DMS53 treated with DMSO at 0.1 percent for 48 hours (cell line): ENCODE measurements at regions not wholly inside any gene's neighbourhood (a gene's known extent, or its start where the extent isn't known, plus 50 kb on each side); places are given as distances from the start of the nearest gene placed in this dataset.
A peak's percentile ranks its signal among the peaks of the same experiment; 100 is the strongest.
"Not testable (repeated sequence)": the region's sequence is repeated elsewhere in the genome, so short reads cannot be mapped to it uniquely, and the experiment has no call there.

Experiments used
- DNase-seq: peaks from one replicate; lab custom pipeline; 2025; ENCODE audit not compliant: unreplicated experiment; lab: John Stamatoyannopoulos, UW

DNA sequence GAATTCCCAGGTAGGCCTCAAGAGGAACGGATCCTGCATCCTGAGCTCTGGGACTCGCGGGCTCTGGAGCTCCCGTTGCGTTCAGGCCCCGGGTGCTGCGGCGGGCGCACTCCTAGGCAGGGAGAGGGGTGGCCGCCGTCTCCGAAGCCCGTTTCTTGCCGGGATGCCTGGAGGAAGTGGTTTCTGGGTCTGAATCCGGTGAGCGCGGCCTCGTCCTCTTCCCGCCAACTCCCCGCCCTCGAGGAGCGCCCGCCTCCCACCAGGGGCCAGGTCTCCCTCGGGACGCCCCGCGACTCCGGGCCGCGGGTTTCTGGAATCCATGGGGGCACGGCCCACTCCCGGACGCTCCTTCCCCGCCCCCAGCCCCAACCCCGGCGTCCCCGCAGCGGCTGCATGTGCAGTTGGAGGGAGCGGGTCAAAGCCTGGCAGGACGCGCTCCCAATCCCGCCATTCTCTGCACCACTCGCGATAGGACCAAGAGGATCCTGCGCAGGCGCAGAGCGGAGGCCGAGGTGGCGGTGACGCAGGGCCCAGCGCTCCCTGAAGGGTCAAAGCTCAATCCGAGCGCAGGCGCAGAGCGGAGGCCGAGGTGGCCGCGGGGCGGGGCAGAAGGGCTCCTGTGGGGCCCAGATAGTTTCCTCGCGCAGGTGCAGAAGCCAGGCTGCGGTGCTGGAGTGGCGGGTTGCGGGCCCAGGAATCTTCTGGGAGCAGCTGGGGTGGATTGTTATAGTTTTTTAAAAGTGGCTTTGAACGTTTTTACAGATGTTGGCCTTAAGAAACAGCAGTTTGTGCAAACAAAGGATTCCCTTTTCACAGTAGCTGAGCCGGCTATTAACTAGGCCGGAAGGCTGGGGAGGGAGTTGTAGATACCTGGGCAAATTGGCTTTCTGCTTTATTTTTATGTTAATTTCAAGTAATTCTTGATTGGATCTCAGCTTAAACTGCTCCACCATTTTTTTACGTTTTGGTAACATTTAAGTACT lies 796.4 kb downstream of the AACS start:
- peak; percentile 17 for DNase-seq

DNA sequence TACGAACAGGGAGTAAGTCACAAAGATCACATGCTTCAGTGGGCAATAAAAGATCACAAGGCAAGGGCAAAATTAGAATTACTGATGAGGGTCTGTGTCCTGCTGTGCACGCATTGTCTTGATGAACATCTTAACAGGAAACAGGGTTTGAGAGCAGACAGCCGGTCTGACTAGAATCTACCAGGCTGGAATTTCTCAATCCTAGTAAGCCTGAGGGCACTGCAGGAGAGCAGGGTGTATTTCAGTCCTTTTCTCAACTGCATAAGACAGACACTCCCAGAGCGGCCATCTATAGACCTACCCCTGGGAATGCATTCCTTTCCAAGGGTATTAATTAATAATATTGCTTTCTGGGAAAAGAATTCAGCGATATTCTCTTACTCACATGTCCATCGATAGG lies 800.0 kb downstream of the AACS start:
- not testable (repeated sequence) for DNase-seq

DNA sequence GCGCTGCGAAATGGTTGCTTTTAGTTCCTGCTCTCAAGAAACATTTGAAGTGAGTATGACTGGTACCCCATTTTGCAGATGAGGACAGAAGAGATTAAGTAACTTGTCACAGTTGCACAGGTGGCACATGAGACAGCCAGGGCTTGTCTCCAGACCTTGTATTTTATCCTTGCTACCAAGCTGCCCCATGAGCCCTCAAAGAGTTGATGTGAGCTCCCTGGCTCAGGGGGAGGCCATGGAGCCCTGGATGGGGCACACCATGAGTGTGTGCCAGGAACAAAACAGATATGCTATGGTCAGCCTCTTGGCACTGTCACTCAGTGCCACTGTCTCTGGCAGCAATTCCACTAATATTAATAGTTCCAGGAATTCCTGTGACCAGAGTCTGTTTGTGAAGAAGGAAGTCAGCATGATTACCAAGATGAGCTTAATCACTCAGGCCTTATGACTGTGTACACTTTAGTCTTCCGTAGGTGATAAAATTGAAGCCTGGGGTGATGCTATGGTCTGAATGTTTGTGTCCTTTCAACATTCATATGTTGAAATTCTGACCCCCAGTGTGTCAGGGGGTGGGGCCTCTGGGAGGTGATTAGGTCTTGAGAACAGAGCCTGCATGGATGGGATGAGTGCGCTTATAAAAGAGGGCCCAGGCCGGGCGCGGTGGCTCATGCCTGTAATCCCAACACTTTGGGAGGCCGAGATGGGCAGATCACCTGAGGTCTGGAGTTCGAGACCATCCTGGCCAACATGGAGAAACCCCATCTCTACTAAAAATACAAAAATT lies 806.8 kb downstream of the AACS start:
- DNase-seq: no peak

- DNase-seq: no peak
These were observed 807.8 kb downstream of the AACS start for GRCh38 chr12:125873016-125873415.

DNA sequence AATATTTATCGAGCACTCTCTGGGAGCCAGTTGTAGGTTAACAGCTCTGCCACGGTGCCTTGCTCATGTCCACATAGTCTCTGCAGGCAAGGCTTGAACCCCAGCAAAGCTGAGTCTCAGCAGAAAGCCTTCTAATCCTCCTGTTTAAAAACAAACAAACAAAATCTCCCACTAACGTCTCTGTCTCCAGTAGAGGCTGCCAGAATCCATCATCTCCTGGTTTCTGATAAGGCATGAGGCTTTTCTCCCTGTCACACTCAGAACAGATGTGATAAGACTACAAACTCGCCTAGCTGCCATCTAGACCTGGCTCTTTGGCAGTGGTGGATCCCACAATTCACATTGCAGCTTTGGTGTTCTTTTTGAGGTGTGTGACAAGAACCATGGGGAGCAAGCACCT lies 813.2 kb downstream of the AACS start:
- DNase-seq: no peak

GRCh38 chr12:125882141-125882540 lies 816.9 kb downstream of the AACS start:
- no peak for DNase-seq

GRCh38 chr12:125888921-125889320 lies 823.7 kb downstream of the AACS start:
- no peak for DNase-seq

DNA sequence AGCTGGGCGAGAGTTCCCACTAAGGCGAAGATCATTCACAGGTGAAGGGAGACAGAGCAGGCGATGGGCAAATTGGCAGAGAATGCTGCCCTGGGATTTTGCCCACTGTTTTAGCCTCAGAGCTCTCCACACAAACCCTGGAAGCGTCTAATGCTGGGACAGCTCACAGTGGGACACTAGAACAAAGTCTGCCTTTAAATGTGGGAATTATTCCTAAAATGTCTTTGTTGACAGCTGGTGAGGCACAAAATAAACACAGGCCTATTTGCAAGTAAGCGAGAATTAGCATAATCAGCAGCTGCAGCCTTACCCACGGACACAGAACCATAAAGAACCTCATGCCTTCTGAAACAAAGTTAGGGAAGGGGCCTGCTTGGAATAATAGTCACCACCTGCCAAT lies 824.5 kb downstream of the AACS start:
- DNase-seq: no peak

DNA sequence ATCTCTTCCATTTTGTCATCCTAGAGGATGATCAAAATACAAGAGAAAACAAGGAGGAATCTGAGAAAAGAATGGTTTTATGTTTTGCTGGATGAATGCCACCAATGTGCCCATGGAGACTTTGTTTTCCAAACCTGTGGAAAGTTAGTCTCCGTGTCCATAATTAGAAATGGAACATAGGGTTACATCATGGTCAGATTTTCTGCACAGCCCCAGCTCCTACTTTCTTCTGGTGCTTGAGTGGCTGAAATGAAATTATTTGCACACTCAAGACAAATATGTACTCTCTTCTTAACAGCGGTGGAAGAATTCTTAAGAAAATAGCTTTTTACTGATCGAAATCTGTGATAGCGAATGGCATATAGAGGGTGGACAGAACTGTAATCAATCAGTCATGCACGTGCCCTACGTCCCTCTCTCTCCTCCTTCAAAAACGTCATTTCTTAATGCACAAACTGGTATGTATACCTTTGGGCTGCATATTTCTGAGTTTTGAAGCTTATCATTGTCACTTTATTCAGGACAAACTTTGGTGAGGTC lies 825.2 kb downstream of the AACS start:
- DNase-seq: no peak

GRCh38 chr12:125890971-125891370 lies 825.7 kb downstream of the AACS start:
- no peak for DNase-seq

DNA sequence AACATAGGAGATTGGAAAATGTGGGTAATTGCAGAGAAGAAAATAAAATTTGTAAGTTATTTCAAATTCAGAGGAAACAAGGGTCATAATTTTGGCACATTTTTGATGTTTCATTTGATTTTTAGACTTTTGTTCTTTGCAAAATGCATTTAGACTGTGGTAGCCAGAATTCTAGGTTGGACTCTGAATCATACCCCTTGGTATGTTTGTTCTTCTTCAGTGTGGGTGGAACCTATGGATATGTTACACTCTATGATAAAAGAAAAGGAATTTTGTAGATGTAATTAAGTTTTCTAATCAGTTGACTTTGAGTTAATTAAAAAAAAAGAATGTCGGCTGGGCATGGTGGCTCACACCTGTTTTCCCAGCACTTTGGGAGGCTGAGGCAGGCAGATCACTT lies 827.0 kb downstream of the AACS start:
- no peak for DNase-seq

- DNase-seq: no peak
These were observed 837.8 kb downstream of the AACS start for GRCh38 chr12:125902991-125903390.

- DNase-seq: no peak
These were observed 842.1 kb downstream of the AACS start for GRCh38 chr12:125907351-125907750.

GRCh38 chr12:125919856-125920470 lies 854.7 kb downstream of the AACS start:
- DNase-seq: no peak

DNA sequence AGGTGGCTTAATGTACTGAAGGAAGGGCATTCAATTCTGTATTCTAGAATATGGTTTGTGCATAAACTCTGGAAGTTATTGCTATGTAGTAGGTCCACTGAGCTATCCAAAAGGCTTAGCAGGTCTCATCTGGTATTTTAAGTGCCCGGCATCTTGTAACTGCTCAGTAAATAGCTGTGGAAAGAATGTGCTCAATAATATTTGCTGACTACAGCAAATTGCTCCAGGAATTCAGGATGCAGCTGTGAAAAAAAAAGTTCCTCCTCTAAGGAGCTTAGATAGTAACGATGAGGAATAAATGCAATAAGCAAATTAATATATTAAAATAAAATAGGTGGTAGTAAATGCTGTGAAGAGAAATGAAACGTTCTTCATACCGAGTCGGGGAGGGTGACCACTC lies 857.1 kb downstream of the AACS start:
- DNase-seq: no peak

DNA sequence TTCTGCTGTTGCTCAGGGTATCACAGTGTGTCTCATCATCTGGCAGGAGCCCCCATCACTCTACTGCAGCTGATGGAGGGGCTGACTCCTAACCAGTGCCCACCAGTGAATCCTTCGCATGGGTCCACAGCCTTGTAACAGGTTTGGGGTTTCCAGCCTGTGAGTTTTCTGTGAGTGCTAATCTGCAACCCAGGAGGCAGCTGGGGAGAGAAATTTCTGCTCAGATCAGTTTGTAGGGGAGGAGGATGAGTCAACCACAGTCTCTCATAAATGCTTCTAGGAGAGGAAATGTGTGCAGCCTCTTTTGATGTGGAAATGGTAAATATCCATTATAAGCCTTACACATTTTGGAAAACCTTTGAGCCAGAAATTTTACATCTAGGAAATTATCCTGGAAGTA lies 871.3 kb downstream of the AACS start:
- DNase-seq: no peak

DNA sequence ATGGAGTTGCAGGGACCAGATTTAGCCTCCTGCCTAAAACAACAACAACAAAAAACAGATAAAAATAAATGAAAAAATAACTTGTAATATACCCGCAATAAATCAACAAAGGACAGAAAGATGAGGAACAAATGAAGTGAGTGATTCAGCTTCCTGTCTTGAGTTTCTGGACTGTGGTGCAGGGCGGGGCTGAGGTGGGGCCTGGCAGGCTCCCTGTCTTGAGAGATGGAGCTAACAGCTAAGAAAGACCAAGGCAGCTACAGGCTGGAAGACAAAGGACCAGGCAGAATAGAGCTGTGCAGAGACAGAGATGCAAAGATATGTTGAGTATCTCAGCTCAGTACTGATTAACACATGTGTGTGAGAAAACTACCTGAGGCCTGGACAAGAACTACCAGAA lies 879.2 kb downstream of the AACS start:
- DNase-seq: no peak

DNA sequence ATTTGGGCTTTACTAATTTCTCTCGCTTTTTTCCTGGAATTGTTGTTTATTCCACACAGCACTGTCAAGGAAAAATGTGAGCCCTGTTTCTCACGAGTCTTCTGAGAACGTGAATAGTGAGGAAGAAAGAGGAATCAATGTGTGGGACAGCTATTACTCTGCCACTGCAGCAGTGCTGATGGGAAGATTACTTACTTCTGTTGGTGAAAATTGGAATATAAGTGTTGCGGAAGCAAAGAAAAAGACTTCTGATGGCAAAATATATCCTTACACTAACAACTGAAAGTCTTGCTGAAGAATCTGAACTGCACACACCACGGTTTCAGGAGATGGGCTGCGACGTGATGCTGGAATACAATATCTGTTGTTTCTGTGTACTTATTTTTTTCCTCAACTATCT lies 884.2 kb downstream of the AACS start:
- DNase-seq: no peak

- DNase-seq: no peak
These were observed 889.1 kb downstream of the AACS start for GRCh38 chr12:125954362-125954761.

DNA sequence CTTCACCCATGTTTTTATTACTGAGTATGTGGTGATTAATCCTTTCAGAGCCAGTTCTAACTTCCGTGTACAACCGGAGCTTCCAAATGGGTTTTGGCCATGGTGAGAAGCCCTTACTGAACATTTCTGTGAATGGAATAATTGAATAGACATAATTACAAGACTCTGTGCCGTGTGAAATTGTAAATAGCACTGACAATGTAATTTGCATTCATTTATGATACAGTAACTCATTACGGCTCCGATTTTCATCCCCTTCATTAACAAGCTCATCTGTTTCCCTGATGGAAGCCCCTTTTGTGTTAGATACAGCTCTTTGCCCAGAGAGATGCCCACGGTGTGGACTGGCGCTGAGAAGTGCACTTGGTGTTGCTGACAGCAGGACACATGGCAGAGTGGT lies 891.0 kb downstream of the AACS start:
- no peak for DNase-seq

- no peak for DNase-seq
These were observed 901.4 kb downstream of the AACS start for GRCh38 chr12:125966641-125967040.
